GM12864 (cell line): ENCODE measurements at regions not wholly inside any gene's neighbourhood (a gene's known extent, or its start where the extent isn't known, plus 50 kb on each side); places are given as distances from the start of the nearest gene placed in this dataset.

Source experiments
- DNase-seq: peaks from one replicate; pipeline ENCODE4 v3.0.0-alpha.2; 2011; ENCODE audit warnings: low read depth
- H3K4me3 ChIP-seq: 2 replicates; pipeline ENCODE4 v1.5.1; 2011; ENCODE audit warnings: mild to moderate bottlenecking, low read depth, low read length, control low read depth
- TF ChIP-seq, protein P1 (sequence below): IDR thresholded peaks from 2 replicates; pipeline ENCODE4 v1.5.1; 2011; ENCODE audit warnings: low read depth, mild to moderate bottlenecking, moderate library complexity, low read length, control low read depth, inconsistent platforms; ENCODE audit errors: missing control alignments

DNA sequence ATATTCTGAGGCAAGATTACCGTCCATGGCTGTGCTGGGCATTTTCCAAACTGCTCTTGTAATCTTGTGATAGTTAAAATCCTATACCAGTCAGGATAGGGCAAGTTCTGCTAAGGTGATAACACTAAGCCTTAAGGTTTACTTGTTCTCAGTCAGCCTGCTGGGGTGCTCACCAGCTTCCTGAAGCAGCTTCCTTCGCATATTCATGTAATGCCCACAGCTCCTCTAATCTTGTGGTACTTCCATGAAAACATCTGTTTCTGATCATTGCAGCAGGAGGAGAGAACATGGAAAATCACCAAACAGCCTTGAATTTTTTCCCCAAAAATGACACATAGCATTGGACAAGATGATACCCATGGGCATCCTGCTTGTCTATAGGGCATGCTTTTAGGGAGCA, 473.2 kb downstream of the MED10 start:
- H3K4me3 ChIP-seq: no peak overlapping the region
- TF ChIP-seq, protein P1, sequence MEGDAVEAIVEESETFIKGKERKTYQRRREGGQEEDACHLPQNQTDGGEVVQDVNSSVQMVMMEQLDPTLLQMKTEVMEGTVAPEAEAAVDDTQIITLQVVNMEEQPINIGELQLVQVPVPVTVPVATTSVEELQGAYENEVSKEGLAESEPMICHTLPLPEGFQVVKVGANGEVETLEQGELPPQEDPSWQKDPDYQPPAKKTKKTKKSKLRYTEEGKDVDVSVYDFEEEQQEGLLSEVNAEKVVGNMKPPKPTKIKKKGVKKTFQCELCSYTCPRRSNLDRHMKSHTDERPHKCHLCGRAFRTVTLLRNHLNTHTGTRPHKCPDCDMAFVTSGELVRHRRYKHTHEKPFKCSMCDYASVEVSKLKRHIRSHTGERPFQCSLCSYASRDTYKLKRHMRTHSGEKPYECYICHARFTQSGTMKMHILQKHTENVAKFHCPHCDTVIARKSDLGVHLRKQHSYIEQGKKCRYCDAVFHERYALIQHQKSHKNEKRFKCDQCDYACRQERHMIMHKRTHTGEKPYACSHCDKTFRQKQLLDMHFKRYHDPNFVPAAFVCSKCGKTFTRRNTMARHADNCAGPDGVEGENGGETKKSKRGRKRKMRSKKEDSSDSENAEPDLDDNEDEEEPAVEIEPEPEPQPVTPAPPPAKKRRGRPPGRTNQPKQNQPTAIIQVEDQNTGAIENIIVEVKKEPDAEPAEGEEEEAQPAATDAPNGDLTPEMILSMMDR: no peak
- DNase-seq: no peak

- H3K4me3 ChIP-seq: no peak overlapping the region
- TF ChIP-seq, protein P1: no peak
- DNase-seq: no peak
Measured at GRCh38 chr5:5904113-5904512, 474.2 kb downstream of the MED10 start.

DNA sequence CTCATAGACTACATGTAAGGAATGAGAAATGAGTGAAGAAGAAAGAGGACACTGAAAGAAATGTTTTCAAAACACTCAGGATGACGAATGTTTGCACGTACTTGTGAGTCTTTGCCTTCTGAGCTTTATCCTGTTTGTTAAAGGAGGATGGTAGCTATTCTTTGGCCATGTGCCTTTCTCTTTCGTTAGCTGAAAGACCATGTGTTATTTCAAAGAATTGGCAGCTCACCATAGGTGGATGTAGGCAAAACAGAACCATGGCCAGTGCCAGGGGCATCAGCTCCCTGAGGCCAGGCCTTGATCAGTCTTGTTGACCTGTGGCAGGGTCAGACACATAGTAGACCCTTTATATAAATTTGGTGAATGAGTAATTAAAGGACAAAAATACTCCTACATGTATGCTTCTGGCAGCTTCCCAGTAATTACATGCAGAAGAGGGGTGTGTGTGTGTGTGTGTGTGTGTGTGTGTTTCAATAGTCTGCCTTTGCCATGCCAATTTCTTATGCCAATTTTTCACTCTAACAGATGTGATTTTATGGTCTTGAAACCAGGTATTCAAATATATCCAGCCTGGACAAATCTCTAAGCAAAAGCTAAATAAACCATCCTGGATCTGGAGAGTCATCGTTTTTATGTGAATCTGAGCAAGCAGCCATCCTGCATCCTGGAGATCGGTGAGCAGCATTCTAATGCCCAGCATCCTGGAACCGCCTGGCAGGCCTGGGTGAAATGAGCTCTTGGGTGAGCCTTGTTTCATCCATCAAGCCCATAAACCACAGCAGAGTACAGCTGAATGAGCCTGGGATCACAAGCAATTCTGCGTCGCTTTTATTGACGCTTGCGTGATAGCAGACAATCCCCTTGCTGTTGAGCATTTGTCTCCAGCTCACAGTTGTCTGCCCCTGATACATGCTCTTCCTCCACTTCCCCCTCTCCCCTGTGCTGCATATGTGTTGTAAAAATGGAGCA, 475.4 kb downstream of the MED10 start:
- TF ChIP-seq, protein P1: no peak
- H3K4me3 ChIP-seq: no peak overlapping the region
- no peak for DNase-seq

DNA sequence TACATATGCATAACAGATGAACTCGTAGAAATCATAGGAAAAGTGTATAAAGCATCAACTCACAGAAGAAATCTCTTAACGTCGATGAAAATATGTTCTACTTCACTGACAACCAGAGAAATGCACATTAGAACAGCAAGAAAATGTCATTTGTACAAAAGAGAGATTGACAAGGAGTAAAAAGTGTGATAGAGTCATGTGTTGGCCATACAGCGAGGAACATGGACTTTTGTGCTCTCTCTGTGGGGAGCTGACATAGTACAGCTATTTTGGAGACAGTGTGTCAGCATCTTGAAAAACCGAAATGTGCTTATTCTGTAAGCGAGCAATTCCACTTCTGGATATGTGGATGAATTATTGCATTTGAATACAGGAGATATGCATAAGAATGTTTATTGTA, 477.9 kb downstream of the ICE1 start:
- DNase-seq: no peak

GRCh38 chr5:5899716-5900115, 477.2 kb downstream of the ICE1 start:
- TF ChIP-seq, protein P1: no peak
- no peak for DNase-seq
- no peak overlapping the region for H3K4me3 ChIP-seq

More for the DNA sequence above, 477.9 kb downstream of the ICE1 start:
- TF ChIP-seq, protein P1: no peak
- no peak overlapping the region for H3K4me3 ChIP-seq

DNA sequence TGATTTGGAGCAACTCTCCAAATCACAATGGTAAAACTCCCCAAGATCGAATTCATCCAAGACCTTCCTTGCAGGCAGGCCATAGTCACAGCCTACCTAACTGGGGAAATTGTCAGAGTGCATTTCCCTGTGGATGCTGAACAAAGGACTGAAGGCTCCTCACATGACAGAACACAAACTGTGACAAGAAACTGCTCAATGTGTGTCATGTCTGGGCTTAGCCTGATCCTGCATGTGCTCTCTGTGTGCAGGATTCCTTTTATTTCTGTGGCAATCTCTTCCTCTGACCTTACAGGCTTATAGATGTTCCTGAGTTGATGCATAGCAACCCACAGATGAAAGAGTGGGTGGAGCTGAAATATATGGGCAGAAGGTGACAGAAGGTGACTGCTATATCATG, 465.8 kb downstream of the ICE1 start:
- TF ChIP-seq, protein P1: no peak
- no peak for DNase-seq
- H3K4me3 ChIP-seq: no peak overlapping the region

- DNase-seq: no peak
- TF ChIP-seq, protein P1: no peak
- no peak overlapping the region for H3K4me3 ChIP-seq
Measured at GRCh38 chr5:5887833-5888232, 465.4 kb downstream of the ICE1 start.
